ENCODE measurements at regions not wholly inside any gene's neighbourhood (a gene's known extent, or its start where the extent isn't known, plus 50 kb on each side); places are given as distances from the start of the nearest gene placed in this dataset.

DNA sequence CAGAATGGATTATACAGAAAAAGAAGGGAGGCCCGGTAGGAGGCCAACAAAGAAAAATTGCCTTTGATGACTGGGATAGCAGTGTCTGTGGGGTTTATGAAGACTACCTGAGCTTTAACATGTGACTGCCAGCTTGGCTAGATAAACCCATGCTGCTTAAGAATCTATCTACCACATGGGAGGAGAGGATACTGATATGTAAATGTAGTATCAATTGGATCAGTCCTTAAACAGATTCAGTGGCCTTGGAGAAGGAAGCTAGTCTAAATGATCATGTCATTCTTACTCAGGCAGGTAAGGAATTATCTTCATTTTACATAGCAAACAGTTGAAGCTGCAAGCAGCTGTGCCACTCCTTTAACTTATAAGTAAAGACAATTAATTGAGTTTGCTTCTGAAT, 50.0 kb upstream of the SYNPR start:
- H3K23ac ChIP-seq (ENCODE audit: insufficient read length), result no peak overlapping the region
- H3K27ac ChIP-seq (ENCODE audit: low read depth, low read length), result no peak overlapping the region
- no peak overlapping the region for H2BK15ac ChIP-seq (ENCODE audit: low read length)
- H3K4me1 ChIP-seq (replicated peaks in 1 of 4; ENCODE audit: control insufficient read depth in 3 of 4, insufficient read depth in 4 of 4, low read length in 3 of 4), result peaks cover 0 to 7% (median 5%) of the 10 kb centered on the region in 4 experiments; a peak in 5 of 7 replicates
- H2BK5ac ChIP-seq (ENCODE audit: low read depth, low read length), result no peak overlapping the region
- no peak overlapping the region for H4K91ac ChIP-seq (replicated peaks; ENCODE audit: insufficient read length, low read length)
- H3K18ac ChIP-seq (ENCODE audit: extremely low read depth, low read length), result no peak overlapping the region
- H4K5ac ChIP-seq (ENCODE audit: insufficient read length, low read depth, low read length), result no peak overlapping the region
- no peak overlapping the region for H3K14ac ChIP-seq (ENCODE audit: insufficient read length)
- H4K8ac ChIP-seq (ENCODE audit: extremely low read depth, insufficient read depth, low read length), result no peak overlapping the region
- FAIRE-seq, result no peak
- no peaks in the 10 kb centered on the region for H3K23me2 ChIP-seq (ENCODE audit: low read depth, low read length)
- H2AFZ ChIP-seq (ENCODE audit: low read length), result no peak overlapping the region
- POLR2A ChIA-PET (ENCODE audit: partially characterized antibody), result interaction anchor here (1.4 to 1.6 kb wide), 3 partner anchors 245 to 606 kb away, joined by 3 to 4 read pairs (median 3); no protein-coding TSS in a partner anchor
- no peak overlapping the region for H3K56ac ChIP-seq (replicated peaks; ENCODE audit: insufficient read length, low read depth, low read length)
- no peak overlapping the region for H3K4me3 ChIP-seq (ENCODE audit: extremely low read depth in 1 of 4, insufficient read depth in 2 of 4, low read depth in 3 of 4, low read length in 4 of 4)
- no peak overlapping the region for H2BK120ac ChIP-seq (replicated peaks; ENCODE audit: low read depth, low read length)
- H3K9me3 ChIP-seq (ENCODE audit: insufficient read depth in 2 of 2, low read depth in 1 of 2, low read length in 1 of 2), result no peaks in the 10 kb centered on the region
- no peak overlapping the region for H3K9ac ChIP-seq (replicated peaks in 1 of 4; ENCODE audit: extremely low read depth in 1 of 4, low read depth in 3 of 4, low read length in 3 of 4)
- H3K79me2 ChIP-seq (ENCODE audit: control insufficient read depth in 1 of 2, insufficient read depth in 2 of 2, low read length in 2 of 2), result no peaks in the 10 kb centered on the region
- no peaks in the 10 kb centered on the region for H3K36me3 ChIP-seq (ENCODE audit: control insufficient read depth in 2 of 4, insufficient read depth in 4 of 4, low read length in 3 of 4)
- no peak overlapping the region for H2BK12ac ChIP-seq (ENCODE audit: low read depth, low read length)
- no peaks in the 10 kb centered on the region for H3K27me3 ChIP-seq (replicated peaks in 1 of 4; ENCODE audit: control insufficient read depth in 3 of 4, extremely low read depth in 1 of 4, insufficient read depth in 3 of 4, low read length in 3 of 4)
- WGBS, 2 experiments (ENCODE audit: extremely low coverage in 1 of 2, insufficient coverage in 1 of 2, insufficient read length in 1 of 2, insufficient replicate concordance in 2 of 2, low coverage in 1 of 2, low lambda C conversion rate in 2 of 2, missing lambda C conversion rate in 1 of 2), result 65% methylated on average over 1 of the region's 1 CpG; no CpG with 5 or more reads in 1 of the 2 experiments
- no peak overlapping the region for H2AK5ac ChIP-seq (ENCODE audit: low read depth, low read length)
- no peaks in the 10 kb centered on the region for H4K20me1 ChIP-seq (replicated peaks in 1 of 2; ENCODE audit: control insufficient read depth in 1 of 2, insufficient read depth in 2 of 2, low read length in 2 of 2)
- TF ChIP-seq HDAC2 (IDR thresholded peaks at IDR 0.05; ENCODE audit: borderline replicate concordance in 1 of 2, low read depth in 2 of 2, low read length in 2 of 2) (no peak), NRF1 (IDR thresholded peaks at IDR 0.05; ENCODE audit: low read depth, low read length) (no peak), NANOG (IDR thresholded peaks at IDR 0.05; ENCODE audit: insufficient read depth, low read depth, low read length, poor library complexity, severe bottlenecking) (no peak), SAP30 (IDR thresholded peaks at IDR 0.05; ENCODE audit: insufficient read depth, insufficient replicate concordance, low read length) (no peak), CBX5 (IDR thresholded peaks at IDR 0.05; ENCODE audit: low read depth, low read length) (no peak)
- H3K4ac ChIP-seq (replicated peaks; ENCODE audit: insufficient read length, low read depth, low read length), result no peak overlapping the region
- no peak for DNase-seq (ENCODE audit: low read depth in 1 of 2, low spot score in 2 of 2)
- H3K4me2 ChIP-seq (ENCODE audit: insufficient read depth in 1 of 2, low read depth in 2 of 2, low read length in 2 of 2), result peak overlapping the region; percentile 3 to 4; a peak in 2 of 4 replicates
- CTCF ChIA-PET (ENCODE audit: partially characterized antibody), result interaction anchor here (0.7 to 5.4 kb wide), 35 partner anchors 9 to 618 kb away, joined by 3 to 48 read pairs (median 3); no protein-coding TSS in a partner anchor
- no peak overlapping the region for H2BK20ac ChIP-seq (ENCODE audit: low read length)
- no peaks in the 10 kb centered on the region for H3K79me1 ChIP-seq (ENCODE audit: low read depth, low read length)
